Pulmonary artery endothelial cell (primary cell): ENCODE measurements at regions not wholly inside any gene's neighbourhood (a gene's known extent, or its start where the extent isn't known, plus 50 kb on each side); places are given as distances from the start of the nearest gene placed in this dataset.

Source experiments
- DNase-seq: peaks from one replicate; pipeline ENCODE4 v3.0.0-alpha.2; 2011; ENCODE audit warnings: low read depth, low spot score

DNA sequence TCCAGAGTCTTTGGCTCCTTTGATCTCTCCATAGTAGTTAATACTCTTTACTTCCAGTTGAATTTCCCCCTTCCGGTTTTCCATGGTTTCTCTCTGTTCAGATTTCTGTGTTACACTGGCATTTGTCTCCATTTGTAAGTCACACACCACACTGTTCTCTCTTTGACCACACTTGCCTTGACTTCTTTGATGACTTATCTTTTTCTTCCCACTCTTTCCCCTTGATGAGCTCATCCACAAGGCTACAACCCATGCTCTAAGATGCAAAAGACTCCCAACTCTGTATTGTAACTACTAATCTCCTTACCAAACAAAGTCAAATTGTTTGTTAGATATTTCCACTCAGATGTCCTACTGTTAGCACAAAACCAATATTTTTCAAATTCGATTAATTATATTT is 242.7 kb upstream of the E2F7 start:
- DNase-seq: no peak

DNA sequence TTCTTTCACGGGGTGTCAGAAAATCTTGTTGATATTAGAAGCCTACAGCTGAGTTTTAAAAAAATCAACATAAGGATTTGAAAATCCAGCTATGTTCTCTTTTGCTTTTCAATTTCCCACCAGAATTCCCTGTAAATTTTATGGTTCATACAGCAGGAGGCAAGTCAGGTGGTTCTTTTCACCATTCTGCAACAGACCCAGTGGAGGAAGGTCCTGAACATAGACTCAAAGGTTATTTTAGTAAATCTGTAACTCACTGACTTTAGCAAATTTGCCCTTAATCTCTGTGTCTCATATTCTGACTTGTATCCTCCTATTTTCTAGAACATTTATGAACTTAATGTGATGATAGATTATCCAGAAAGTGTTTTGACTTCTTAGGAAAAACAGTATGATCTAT is 235.4 kb upstream of the E2F7 start:
- no peak for DNase-seq

DNA sequence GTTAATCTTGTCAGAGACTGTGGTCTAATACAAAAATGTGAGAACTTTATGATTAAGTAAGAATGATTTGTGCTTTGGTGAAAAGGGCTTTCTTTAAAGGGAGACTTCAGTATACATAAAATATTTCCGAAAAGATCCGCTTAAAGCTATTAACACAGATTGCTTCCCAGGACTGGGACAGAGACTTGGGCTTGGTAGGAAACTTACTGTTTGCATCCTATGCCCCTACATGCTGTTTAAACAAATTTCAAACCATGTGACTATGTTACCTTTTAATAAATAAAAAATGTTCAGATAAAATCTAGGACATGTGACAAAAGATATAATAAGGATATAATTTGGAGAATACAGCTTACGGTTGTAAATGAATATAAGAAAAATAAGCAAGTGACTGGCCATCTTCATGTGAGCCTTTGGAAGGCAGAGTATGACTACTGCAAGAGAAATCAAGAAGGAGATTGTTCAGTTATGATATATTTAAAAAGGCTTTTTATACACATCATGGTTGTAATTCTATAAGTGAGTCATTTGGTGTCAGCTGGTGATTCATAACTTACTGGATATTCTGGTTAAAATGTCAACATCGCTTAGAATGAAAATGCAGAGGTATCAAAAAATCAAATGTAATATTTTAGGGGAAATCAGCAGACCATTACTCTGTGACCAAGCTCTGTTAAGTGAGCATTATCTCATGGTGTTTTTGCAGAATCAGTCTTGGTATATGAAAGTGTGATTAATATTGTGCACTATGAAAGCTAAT is 234.7 kb upstream of the E2F7 start:
- no peak for DNase-seq

DNA sequence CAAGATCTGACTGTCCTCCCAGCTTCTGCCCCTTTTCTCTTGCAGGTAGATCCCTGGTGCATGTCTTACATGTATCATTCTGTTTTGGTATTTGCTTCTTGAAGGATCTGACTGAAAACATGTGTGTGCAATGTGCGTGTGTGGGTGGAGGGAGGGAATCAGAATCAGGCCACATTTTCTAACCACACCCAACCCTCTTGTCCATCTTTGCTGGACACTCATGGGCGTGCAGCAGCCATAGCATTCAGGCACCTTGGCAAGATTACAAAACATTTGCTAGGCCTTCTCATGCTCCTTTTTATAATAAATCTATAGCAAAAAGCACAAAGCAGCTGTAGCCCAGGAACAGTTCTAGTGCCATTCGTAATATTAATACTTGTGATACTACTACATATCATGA is 233.6 kb upstream of the E2F7 start:
- DNase-seq: no peak

DNA sequence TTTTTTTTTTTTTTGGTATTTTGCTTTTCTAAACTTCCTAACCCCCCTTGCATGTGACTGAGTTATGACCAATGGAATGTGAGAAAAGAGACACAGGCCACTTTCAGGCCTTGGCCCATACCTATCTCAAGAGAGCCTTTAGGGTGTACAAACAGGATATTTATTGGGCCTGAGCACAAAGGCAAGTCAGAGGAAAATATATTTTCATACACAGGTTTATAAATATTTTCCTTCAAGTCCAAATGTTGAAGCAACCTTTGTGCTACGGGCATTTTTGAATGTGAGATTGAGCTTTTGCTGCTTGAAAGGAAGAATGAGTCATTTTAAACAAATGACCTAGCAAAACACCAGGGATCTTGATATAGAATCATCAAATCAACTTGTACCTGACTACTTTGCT is 228.6 kb upstream of the E2F7 start:
- DNase-seq: no peak

DNA sequence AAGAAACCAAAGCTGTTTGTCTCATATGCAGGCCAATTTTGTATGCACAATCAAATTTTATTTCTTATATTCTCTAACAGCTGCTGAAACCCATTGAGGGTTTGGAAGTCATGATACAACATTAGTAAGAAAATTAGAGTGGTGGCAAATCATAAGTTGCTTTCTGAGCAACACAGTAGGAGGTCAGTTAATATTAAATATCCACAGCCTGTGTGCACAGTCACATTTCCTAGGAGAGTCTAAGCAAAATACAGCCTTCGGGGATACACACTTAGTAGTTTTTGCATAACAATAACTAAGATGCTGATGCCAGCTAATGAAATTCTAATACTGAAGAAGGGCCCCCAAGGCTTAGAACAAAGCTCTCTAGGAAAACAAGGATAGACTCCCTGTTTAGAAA is 209.6 kb upstream of the E2F7 start:
- no peak for DNase-seq

DNA sequence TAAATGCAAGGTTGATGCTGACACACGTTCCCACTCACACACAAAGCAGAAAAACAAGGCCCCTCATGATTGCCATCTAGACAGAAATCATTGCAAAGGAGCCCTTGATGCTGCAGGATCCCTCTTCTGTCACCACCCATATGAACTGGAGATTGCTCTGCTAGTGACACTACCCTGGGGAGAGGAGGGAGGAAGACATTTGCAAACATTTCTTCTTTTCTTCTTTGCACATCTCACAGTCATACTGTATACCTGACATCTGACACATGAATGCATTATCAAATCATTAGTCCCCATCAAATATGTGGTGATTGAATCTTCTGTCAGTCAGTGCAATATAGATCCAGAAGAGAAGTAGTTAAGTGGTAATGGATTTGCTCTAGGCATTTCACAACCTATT is 208.5 kb upstream of the E2F7 start:
- no peak for DNase-seq

DNA sequence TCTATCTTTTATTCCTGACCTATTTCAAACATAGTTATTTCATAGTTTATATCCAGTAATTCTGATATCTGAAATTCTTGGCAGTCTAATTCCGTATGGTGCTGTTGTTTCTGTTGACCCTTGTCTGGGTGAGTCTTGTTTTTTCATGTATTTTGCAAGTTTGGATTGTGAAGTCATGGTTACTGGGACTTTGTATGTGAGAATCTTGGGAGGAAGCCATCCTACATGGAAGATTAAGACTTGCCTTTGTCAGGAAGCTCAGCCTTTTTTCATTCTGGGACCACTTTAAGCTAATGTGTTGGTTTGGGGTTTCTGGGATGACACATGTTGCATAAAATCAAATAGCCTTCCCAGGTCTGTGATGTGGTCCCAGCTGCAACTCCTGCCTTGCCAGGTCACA is 191.6 kb upstream of the E2F7 start:
- DNase-seq: no peak

DNA sequence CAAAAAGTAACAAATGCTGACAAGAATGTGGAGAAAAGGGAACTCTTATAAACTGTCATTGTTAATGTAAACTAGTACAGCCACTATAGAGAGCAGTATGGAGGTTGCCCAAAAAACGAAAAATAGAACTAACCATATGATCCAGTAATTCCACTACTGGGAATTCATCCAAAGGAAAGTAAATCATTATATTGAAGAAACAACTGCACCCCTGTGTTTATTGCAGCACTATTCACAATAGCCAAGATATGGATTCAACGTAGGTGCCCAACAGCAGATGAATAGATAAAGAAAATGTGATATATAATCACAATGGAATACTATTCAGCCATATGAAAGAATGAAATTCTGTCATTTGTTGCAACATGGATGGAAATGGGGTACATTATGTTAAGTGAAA is 188.0 kb upstream of the E2F7 start:
- DNase-seq: no peak

DNA sequence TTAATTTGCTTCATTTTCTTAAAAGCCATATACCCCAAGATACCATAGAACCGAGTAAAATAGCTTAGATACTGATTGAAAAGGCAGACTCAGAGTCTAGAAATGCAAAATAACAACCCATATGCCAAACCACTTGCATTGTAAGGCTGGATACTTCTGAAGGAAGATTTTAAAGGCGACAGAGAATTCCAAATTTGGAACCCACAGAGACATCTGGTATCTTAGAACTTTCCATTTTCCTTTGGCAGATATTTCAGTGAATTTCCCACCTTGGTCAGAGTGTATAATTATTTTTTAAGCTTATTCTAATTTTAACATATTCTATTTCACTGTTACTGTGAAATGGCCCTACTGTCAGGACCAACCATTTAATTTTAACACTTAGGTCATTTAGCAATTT is 186.4 kb upstream of the E2F7 start:
- DNase-seq: no peak

DNA sequence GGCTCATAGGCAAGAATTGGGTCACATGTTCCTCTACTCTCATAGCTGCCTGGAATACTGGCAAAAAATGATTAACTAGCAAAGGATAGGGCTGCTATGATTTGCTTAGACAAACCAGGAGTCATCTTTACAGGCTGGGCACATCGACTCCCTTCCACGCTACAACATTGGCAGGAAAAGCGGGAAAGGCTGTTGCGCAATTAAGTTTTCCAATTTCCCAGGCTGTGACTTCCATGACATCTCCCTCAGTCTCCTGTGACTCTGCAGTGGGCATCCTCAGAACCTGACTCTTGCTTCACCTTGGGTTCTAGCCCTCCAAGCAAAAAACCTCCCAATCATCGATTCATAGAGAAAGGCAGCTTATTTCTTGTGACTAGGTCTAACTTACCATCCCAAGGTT is 184.5 kb upstream of the E2F7 start:
- DNase-seq: no peak

DNA sequence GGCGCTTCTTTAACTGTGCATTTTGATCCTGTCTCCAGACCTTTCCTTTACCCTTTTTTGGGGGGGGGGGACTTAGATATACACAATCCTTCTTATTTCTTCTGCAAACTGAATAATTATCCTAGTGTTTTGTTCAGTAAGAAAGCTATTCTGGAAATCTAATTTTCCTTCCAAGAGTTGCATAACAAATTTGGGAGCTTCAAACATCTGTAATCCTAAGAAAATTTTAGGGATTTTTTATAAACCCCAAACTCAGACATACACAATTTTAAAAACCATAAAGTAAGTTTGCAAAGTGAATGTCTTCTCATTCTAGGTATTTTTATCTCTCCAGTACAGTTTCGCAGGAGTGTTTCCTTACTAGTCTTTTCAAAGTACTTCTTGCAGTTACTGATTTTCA is 182.7 kb upstream of the E2F7 start:
- DNase-seq: no peak

DNA sequence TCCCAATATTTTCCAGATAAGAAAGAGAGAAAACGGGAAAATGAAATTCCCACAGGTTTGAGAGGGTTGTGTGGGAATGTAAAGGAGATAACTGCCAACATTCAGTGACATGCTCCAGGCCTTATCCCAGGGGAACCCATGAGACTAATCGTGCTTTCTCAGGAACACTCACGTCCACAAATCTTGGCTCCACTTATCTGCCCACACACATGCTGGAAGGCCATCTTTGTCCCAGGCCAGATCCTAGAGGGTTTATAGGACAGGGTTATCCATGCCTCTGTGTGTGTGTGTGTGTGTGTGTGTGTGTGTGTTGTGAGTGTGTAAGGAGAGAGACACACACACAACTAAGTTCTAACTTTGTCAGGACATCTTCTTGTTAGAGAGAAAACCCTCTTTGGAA is 182.2 kb upstream of the E2F7 start:
- DNase-seq: no peak

DNA sequence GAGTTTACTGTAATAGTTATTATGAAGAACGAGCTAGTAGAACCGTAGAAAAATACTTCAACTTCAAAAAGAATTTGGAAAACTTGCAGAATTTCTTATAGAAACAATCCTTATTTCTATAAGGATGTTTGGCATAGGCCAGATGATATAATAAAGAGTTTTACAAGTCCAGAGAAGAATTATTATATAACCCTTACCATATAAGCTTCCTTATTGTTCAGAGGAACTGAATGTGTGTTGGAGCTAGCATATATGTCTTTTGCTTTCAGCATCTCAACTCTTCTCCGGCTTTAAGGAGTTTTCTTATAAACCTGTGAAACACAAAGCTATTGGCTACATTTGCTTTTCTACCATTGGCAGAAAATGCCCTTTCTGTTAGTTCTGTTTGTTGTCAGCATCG is 178.0 kb upstream of the E2F7 start:
- DNase-seq: no peak

DNA sequence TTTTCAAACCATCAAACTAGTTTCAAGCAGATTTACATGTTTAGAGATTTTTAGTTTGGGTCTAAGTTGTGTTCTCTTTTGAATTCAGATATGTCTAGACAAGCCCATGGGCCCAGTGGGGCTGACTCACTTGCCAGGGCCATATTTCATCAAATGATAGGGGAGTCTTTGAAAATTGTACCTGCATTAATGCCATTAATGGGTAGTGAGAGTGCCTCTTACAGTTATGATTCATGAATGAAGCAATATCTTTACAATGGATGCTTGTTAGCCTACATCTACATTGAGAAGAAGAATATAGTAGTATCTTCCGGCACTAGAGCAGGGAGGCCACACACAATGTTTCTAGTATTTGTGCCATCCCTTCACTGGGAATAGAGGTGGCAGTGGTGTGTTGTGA is 174.2 kb upstream of the E2F7 start:
- DNase-seq: no peak

DNA sequence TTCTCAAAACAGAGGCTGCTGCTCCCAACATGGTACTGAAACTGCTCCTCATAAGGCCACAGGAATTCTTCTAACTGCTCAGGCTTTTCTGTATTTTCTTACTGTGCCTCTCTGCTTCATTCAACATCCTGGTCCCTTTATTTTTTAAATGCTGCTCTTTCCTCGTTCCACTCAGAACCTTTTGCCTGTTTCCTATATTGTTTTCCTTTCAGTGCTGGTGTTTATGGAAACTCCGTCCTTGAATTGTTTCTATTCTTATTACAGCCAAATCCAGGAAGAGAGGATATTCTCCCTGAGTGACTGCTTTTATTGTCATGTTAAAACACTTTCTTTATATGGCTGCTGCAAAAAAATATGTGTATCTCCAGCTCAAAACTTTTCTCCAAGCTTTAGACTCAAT is 173.0 kb upstream of the E2F7 start:
- no peak for DNase-seq

DNA sequence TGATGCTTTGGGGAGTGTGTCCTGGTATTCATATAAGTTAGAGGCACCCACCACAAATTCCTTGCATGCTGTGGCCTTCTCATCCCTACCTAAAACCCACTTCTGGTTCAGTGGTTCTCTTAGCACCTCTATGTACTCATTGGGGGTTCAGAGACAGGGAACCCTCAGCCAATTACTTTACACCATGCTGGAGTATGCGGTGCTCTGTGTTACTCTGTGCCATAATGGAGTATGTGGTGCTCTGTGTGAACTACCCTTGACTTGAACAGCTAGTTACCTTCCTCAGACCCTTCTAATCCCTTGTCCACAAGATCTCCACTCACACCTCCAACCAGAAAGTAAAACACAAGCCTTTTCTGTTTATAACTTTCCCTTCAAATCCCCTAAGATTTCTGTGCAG is 172.5 kb upstream of the E2F7 start:
- no peak for DNase-seq

DNA sequence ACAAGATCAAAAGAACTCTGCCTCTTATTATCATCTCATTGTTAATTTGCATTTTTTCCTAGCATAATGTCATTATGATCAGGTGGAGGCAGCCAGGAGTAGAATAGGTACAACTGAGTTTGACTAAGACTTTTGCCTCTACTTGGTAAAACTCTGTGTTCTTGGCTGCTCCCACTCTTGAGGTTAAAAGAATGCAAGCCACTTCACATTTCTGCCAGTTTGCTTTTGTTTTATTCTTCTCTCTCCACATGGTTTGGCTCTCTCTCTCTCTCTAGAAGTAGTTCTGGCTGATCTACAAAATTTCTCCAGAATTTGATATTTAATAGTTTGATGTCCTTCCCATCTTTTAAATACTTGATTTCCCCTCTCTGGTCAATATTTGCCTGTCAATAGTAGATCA is 170.7 kb upstream of the E2F7 start:
- no peak for DNase-seq

DNA sequence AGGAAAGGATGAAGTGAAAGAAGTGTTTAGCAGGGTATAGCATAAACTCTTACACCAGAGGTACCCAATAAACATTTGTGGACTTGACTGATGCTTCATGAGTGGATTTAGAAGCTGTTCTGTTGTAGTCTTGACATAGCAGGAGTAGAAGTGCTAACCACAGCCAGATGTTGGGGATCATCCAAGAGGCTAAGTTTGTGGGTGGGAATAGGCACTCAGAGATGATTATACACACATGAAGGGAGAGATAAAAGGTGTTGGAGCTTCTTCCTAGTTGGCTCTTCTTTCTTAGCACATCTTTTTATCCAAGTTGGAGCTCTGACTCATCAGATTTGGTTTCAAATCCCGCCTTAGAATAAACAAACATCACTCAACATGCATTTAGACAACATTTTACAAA is 166.7 kb upstream of the E2F7 start:
- no peak for DNase-seq

DNA sequence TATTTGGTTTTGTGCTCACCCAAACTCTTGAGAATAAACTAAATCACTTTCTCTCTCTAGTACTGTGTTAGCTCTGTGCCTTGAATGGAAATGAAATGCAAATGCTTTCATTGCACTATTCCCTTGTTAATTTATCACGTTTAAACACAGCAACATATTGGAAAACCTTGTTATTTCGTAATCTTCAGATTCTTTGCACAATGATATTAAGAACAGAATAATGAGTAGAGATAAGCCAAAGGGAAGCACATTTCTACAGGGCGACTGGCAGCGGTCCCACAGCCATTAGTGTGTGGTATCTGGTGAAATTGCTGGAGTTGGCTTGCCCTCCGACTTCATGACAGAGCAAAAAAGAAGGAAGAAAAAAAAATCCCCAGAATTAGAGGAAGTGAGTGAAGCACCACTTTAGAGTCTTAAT is 166.1 kb upstream of the E2F7 start:
- DNase-seq: peak; percentile 65

DNA sequence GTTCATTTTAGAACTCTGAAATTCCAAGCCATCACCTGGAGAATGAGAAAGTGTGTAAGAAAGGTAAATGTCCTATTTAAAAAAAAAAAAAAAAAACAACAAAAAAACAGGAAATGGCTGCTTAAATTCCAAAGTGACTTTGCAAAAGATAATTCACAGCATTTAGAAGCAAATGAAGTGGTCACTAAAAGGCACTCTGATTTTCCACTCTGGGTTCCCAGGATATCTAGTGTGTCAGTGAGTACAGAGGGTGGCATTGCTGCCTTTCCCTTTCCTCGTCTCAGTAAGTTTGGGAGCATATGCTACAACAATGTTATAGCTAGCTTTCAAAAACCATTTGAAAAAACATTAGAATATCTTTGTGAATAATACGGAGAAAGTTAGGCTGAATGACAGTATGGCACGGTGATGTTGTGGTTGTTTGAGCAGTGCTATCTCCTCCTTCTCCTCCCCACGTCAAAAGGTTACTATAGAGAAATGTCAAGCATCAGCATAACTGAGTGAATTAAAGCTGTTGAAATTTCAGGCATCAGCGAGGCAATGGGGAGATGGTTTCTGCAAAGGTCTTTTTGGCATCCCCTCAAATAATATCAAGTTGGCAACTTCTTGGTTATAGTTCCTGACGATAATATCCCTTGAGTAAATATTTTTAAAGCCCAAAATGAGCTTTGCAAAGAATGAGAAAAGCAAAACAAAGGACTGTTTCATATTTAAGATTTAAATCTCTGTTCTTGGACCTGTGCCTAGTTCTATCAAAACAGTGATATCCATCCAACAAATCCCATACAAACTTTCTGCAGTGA is 164.5 kb upstream of the E2F7 start:
- peak; percentile 15 for DNase-seq

DNA sequence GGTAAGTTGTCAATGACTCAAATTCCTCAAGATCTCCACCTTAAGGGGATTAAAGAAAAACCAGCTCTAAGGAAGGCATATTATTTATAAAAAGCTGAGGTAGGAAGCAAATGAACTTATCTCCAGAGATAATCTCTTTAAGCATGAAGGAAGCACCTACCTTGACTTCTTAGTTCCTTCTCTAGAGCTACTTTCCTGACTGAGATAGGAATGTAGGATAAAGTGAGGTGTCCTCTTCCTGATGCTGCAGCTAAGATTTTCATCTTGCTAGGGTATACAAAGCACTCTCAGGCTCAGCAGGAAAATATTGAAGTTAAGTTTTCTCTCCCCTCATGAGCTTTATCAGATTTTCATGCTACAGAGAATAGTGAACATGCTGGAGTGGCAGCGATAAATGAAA is 163.0 kb upstream of the E2F7 start:
- DNase-seq: no peak

DNA sequence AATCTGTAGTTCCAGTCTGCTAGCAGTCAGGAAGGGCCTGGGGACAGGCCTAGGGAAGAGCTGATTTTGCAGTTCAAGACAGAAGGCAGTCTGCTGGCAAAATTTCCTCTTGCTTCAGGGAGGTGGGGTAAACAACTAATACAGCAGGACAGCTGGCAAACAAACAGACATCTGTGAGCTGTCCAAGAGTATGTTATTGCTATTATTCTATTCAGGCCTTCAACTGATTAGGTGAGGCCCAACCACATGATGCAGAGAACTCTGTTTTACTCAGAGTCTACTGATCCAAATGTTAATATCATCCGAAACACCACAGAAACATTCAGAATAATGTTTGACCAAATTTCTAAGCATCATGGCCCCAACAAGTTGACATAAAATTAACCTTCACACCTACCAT is 161.0 kb upstream of the E2F7 start:
- DNase-seq: no peak
